Inflammatory macrophage (primary cell): ENCODE measurements at regions not wholly inside any gene's neighbourhood (a gene's known extent, or its start where the extent isn't known, plus 50 kb on each side); places are given as distances from the start of the nearest gene placed in this dataset.

Experiments
- DNase-seq, 2 donors: peaks; one replicate each; pipeline ENCODE4 v3.0.0-alpha.2; 2020 to 2022

GRCh38 chr2:215685238-215685990, 249.5 kb upstream of the FN1 start:
- peak; percentile 63 to 77 for DNase-seq

GRCh38 chr2:215684448-215685237, 248.8 kb upstream of the FN1 start:
- DNase-seq = no peak

- peak in 1 of 2 donors; percentile 28 for DNase-seq
Measured at GRCh38 chr2:215683295-215683694, 247.4 kb upstream of the FN1 start.

GRCh38 chr2:215681799-215682596, 246.1 kb upstream of the FN1 start:
- peak; percentile 91 to 94 for DNase-seq

- peak; percentile 80 to 96 for DNase-seq
Measured at GRCh38 chr2:215680605-215681598, 245.0 kb upstream of the FN1 start.

- no peak for DNase-seq
Measured at GRCh38 chr2:215678094-215678493, 242.2 kb upstream of the FN1 start.

- peak in 1 of 2 donors; percentile 62 for DNase-seq
Measured at GRCh38 chr2:215677481-215677880, 241.6 kb upstream of the FN1 start.

- DNase-seq = no peak
Measured at GRCh38 chr2:215672406-215672805, 236.5 kb upstream of the FN1 start.

- no peak for DNase-seq
Measured at GRCh38 chr2:215671691-215672090, 235.8 kb upstream of the FN1 start.

- no peak for DNase-seq
Measured at GRCh38 chr2:215671244-215671643, 235.4 kb upstream of the FN1 start.

- no peak for DNase-seq
Measured at GRCh38 chr2:215670396-215670795, 234.5 kb upstream of the FN1 start.

- DNase-seq = no peak
Measured at GRCh38 chr2:215668378-215668775, 232.5 kb upstream of the FN1 start.

- no peak for DNase-seq
Measured at GRCh38 chr2:215667585-215668377, 231.9 kb upstream of the FN1 start.

- peak; percentile 91 to 97 for DNase-seq
Measured at GRCh38 chr2:215664847-215665525, 229.1 kb upstream of the FN1 start.

- no peak for DNase-seq
Measured at GRCh38 chr2:215662715-215663114, 226.8 kb upstream of the FN1 start.

- no peak for DNase-seq
Measured at GRCh38 chr2:215660687-215661086, 224.8 kb upstream of the FN1 start.

- no peak for DNase-seq
Measured at GRCh38 chr2:215659650-215660049, 223.8 kb upstream of the FN1 start.

- no peak for DNase-seq
Measured at GRCh38 chr2:215658635-215659305, 222.9 kb upstream of the FN1 start.

- DNase-seq = peak; percentile 38 to 41
Measured at GRCh38 chr2:215657844-215658243, 222.0 kb upstream of the FN1 start.
